HepG2 (cell line): ENCODE measurements at regions not wholly inside any gene's neighbourhood (a gene's known extent, or its start where the extent isn't known, plus 50 kb on each side); places are given as distances from the start of the nearest gene placed in this dataset.

Source experiments
- ATAC-seq: fragments of 200-7000 bp; cut with Tn5 transposase; 3 replicates; pipeline ENCODE4 v1.9.1; 2020; ENCODE audit warnings: mild to moderate bottlenecking, moderate library complexity
- BruUV-seq: library from RNA; stranded (reverse); fragments of 400-500 nt; replicated peaks from 2 replicates; lab custom pipeline; 2021; lab: Mats Ljungman, UMichigan
- CTCF ChIA-PET: fragments of 300-600 bp; formaldehyde crosslinking; extraction: SDS; loops from one replicate; lab custom pipeline; 2021; ENCODE audit warnings: low total read pairs, inconsistent platforms, low intra/inter-chr PET ratio; lab: Yijun Ruan, JAX
- POLR2A ChIA-PET: fragments of 350-600 bp; sonication (Branson Sonifier 250); formaldehyde crosslinking; loops from one replicate; lab custom pipeline; 2020; ENCODE audit warnings: antibody characterized with exemption, inconsistent platforms; lab: Yijun Ruan, JAX
- DNase-seq: peaks from one replicate; pipeline ENCODE4 v3.0.0-alpha.2; 2015; ENCODE audit warnings: low spot score
- FAIRE-seq: peaks from 3 replicates; lab custom pipeline; 2011; peaks lifted over from hg19 to GRCh38; lab: Jason Lieb, UNC
- H2AFZ ChIP-seq: one replicate; pipeline ENCODE4 v1.6.1; 2011; ENCODE audit warnings: low read length, inconsistent platforms
- H3K27ac ChIP-seq: fragments of 300-600 bp; 3 replicates; pipeline ENCODE4 v1.8.0; 2011; ENCODE audit warnings: mixed run types, mild to moderate bottlenecking, mixed read lengths, low read length, inconsistent platforms; ENCODE audit not compliant: insufficient read depth; ENCODE audit errors: extremely low read length
- H3K27me3 ChIP-seq, 2 experiments: fragments of 200-600 bp in 1 of 2; 2 replicates in 1 of 2; 3 replicates in 1 of 2; pipeline versions ENCODE4 v1.6.0 to v1.8.0; 2011; ENCODE audit warnings: low read length in 2 of 2, mild to moderate bottlenecking in 2 of 2, moderate library complexity in 2 of 2, inconsistent platforms in 1 of 2; ENCODE audit not compliant: insufficient read depth in 2 of 2, control insufficient read depth in 1 of 2
- H3K36me3 ChIP-seq, 2 experiments: fragments of 200-600 bp in 1 of 2; replicated peaks in 1 of 2; 2 replicates in 1 of 2; 3 replicates in 1 of 2; pipeline versions ENCODE4 v1.5.1 to v1.8.0; 2011; ENCODE audit warnings: low read length in 2 of 2, inconsistent platforms in 1 of 2; ENCODE audit not compliant: insufficient read depth in 2 of 2, control insufficient read depth in 1 of 2
- H3K4me1 ChIP-seq: 2 replicates; pipeline ENCODE4 v1.5.1; 2012; ENCODE audit warnings: low read length, inconsistent platforms; ENCODE audit not compliant: insufficient read depth
- H3K4me2 ChIP-seq: 2 replicates; pipeline ENCODE4 v1.6.0; 2011; ENCODE audit warnings: low read depth, low read length, inconsistent platforms
- H3K4me3 ChIP-seq, 3 experiments: fragments of 200-600 bp in 1 of 3; sonication (generic), shearing (Covaris generic) in 1 of 3; replicated peaks in 1 of 3; 2 replicates each; pipeline ENCODE4 v1.5.1; 2011 to 2016; ENCODE audit warnings: low read length in 3 of 3, inconsistent platforms in 2 of 3, low read depth in 2 of 3, mild to moderate bottlenecking in 2 of 3, control low read depth in 1 of 3, mixed read lengths in 1 of 3; ENCODE audit not compliant: insufficient read depth in 1 of 3
- H3K79me2 ChIP-seq: one replicate; pipeline ENCODE4 v1.6.1; 2011; ENCODE audit warnings: low read length, inconsistent platforms; ENCODE audit not compliant: insufficient read depth
- H3K9ac ChIP-seq: 2 replicates; pipeline ENCODE4 v1.6.0; 2011; ENCODE audit warnings: mild to moderate bottlenecking, low read depth, low read length, inconsistent platforms; ENCODE audit not compliant: insufficient read depth
- H3K9me3 ChIP-seq: 2 replicates; pipeline ENCODE4 v1.5.1; 2012; ENCODE audit warnings: mild to moderate bottlenecking, low read length
- H4K20me1 ChIP-seq: 2 replicates; pipeline ENCODE4 v1.6.0; 2011; ENCODE audit warnings: inconsistent platforms, mild to moderate bottlenecking, low read length, moderate library complexity; ENCODE audit not compliant: insufficient read depth
- BCLAF1 ChIP-seq: fragments of 450-650 bp; IDR thresholded peaks from 2 replicates; pipeline ENCODE4 v1.6.1; 2017; ENCODE audit warnings: mild to moderate bottlenecking
- CREB1 ChIP-seq, 2 experiments: fragments of 450-650 bp in 1 of 2; IDR thresholded peaks; 2 replicates each; pipeline ENCODE4 v1.6.1; 2016 to 2017; ENCODE audit warnings: control low read depth in 1 of 2, mild to moderate bottlenecking in 1 of 2, missing compliant biosample characterization in 1 of 2, missing genetic modification characterization in 1 of 2
- EP300 ChIP-seq, 3 experiments: sonication (generic) in 1 of 3; formaldehyde crosslinking in 1 of 3; IDR thresholded peaks; 2 replicates each; pipeline versions ENCODE4 v1.5.1 to v1.6.1; 2011 to 2020; ENCODE audit warnings: low read depth in 2 of 3, low read length in 2 of 3, borderline replicate concordance in 1 of 3, improper control_type of control experiment in 1 of 3, mild to moderate bottlenecking in 1 of 3, missing genetic modification reagents in 1 of 3, moderate library complexity in 1 of 3
- IRF9 ChIP-seq: sonication (generic); formaldehyde crosslinking; IDR thresholded peaks from 2 replicates; pipeline ENCODE4 v1.8.0; 2022; ENCODE audit warnings: missing genetic modification reagents, mild to moderate bottlenecking, borderline replicate concordance
- MEF2D ChIP-seq: sonication (generic); formaldehyde crosslinking; IDR thresholded peaks from 2 replicates; pipeline ENCODE4 v1.5.1; 2020; ENCODE audit warnings: mild to moderate bottlenecking, missing genetic modification reagents
- SNRNP70 ChIP-seq: fragments of 200-400 bp; formaldehyde crosslinking; IDR thresholded peaks from 2 replicates; pipeline ENCODE4 v1.6.1; 2017; ENCODE audit warnings: mild to moderate bottlenecking, low read depth, low read length, moderate library complexity
- SOX6 ChIP-seq, 2 experiments: fragments of 450-650 bp in 1 of 2; sonication (generic) in 1 of 2; formaldehyde crosslinking in 1 of 2; IDR thresholded peaks; 2 replicates each; pipeline versions ENCODE4 v1.4.0 to v1.6.1; 2017 to 2020; ENCODE audit warnings: antibody characterized with exemption in 1 of 2, mild to moderate bottlenecking in 1 of 2, missing genetic modification reagents in 1 of 2
- ZNF263 ChIP-seq: sonication (generic); formaldehyde crosslinking; IDR thresholded peaks from 2 replicates; pipeline ENCODE4 v1.4.0; 2020; ENCODE audit warnings: missing genetic modification reagents
- ZNF883 ChIP-seq: sonication (generic); formaldehyde crosslinking; IDR thresholded peaks from 2 replicates; pipeline ENCODE4 v1.5.1; 2020; ENCODE audit warnings: mild to moderate bottlenecking, missing genetic modification reagents; ENCODE audit errors: not compliant biosample characterization
- whole genome bisulfite sequencing: methylation state at CpG from one replicate; pipeline ENCODE4 v1.1.6; 2017; ENCODE audit warnings: low lambda C conversion rate; 5-methylcytosine and 5-hydroxymethylcytosine counted together
- in situ Hi-C: cut with HindIII; loops from 2 replicates; pipeline ENCODE4 v1.10.0; 2017; ENCODE audit warnings: low pct_unique_long_range_greater_than_20kb; ENCODE audit not compliant: extremely low pct_ligation_motif_present
- intact Hi-C: fragments of 100-400 bp; cut with micrococcal nuclease; formaldehyde crosslinking; loops from one replicate; pipeline ENCODE4 v1.10.0; 2022; ENCODE audit not compliant: unreplicated experiment

- H3K79me2 ChIP-seq = no peaks in the 10 kb centered on the region
- no peak for ATAC-seq
- no peaks in the 10 kb centered on the region for H3K9me3 ChIP-seq
- H3K36me3 ChIP-seq = no peaks in the 10 kb centered on the region
- H3K9ac ChIP-seq = no peak overlapping the region
- intact Hi-C loops = no loop called here
- no peak for DNase-seq
- POLR2A ChIA-PET = no interaction called here
- TF ChIP-seq SOX6 (IDR thresholded peaks at IDR 0.05) (no peak), SOX6 (CRISPR knock-in tag; IDR thresholded peaks at IDR 0.05) (no peak), CREB1 (IDR thresholded peaks at IDR 0.05) (peak; percentile 88), CREB1 (CRISPR knock-in tag; IDR thresholded peaks at IDR 0.05) (no peak), SNRNP70 (no peak), MEF2D (CRISPR knock-in tag) (no peak), BCLAF1 (no peak), ZNF263 (no peak), EP300 (IDR thresholded peaks at IDR 0.05; ENCODE audit: low read depth in 2 of 2, low read length in 2 of 2) (no peak), EP300 (CRISPR knock-in tag; IDR thresholded peaks at IDR 0.05; ENCODE audit: borderline replicate concordance) (no peak), ZNF883 (CRISPR knock-in tag) (no peak), IRF9 (CRISPR knock-in tag) (no peak)
- TF ChIP-seq, all 625 proteins: peak for 1
- no peak overlapping the region for H3K27ac ChIP-seq
- in situ Hi-C loops = no loop called here
- BruUV-seq = no TSS peak
- CTCF ChIA-PET = no interaction called here
- WGBS = 2% methylated on average over 6 of the region's 6 CpGs
- no peaks in the 10 kb centered on the region for H3K4me1 ChIP-seq
- H3K27me3 ChIP-seq = no peaks in the 10 kb centered on the region
- H3K4me2 ChIP-seq = no peak overlapping the region
- H4K20me1 ChIP-seq = no peaks in the 10 kb centered on the region
- H3K4me3 ChIP-seq = no peak overlapping the region
- H2AFZ ChIP-seq = no peak overlapping the region
- FAIRE-seq = no peak
Observed at GRCh38 chr11:109017489-109017888, 352.6 kb downstream of the DDX10 start.
